Keratinocyte (primary cell): ENCODE measurements at regions not wholly inside any gene's neighbourhood (a gene's known extent, or its start where the extent isn't known, plus 50 kb on each side); places are given as distances from the start of the nearest gene placed in this dataset.

Experiments used
- DNase-seq: peaks from one replicate; pipeline ENCODE4 v3.0.0-alpha.2; 2011; ENCODE audit warnings: low read depth, missing footprints, low spot score
- FAIRE-seq: peaks from 2 replicates; lab custom pipeline; 2011; peaks lifted over from hg19 to GRCh38; lab: Jason Lieb, UNC
- H2AFZ ChIP-seq: 2 replicates; pipeline ENCODE4 v1.6.0; 2012; ENCODE audit warnings: low read length, control low read depth, inconsistent platforms; ENCODE audit not compliant: control insufficient read depth
- H3K27ac ChIP-seq: 2 replicates; pipeline ENCODE4 v1.5.1; 2011; ENCODE audit warnings: low read length; ENCODE audit not compliant: control insufficient read depth, insufficient read depth
- H3K27me3 ChIP-seq: 3 replicates; pipeline ENCODE4 v1.6.0; 2011; ENCODE audit warnings: low read length; ENCODE audit not compliant: control insufficient read depth, insufficient read depth; ENCODE audit errors: extremely low read depth
- H3K36me3 ChIP-seq, 2 experiments: 2 replicates in 1 of 2; 3 replicates in 1 of 2; pipeline ENCODE4 v1.5.1; 2011; ENCODE audit warnings: low read length in 2 of 2, mild to moderate bottlenecking in 1 of 2; ENCODE audit not compliant: control insufficient read depth in 2 of 2, insufficient read depth in 2 of 2; ENCODE audit errors: extremely low read depth in 1 of 2
- H3K4me1 ChIP-seq: 3 replicates; pipeline ENCODE4 v1.5.1; 2011; ENCODE audit warnings: low read length; ENCODE audit not compliant: control insufficient read depth, insufficient read depth; ENCODE audit errors: extremely low read depth
- H3K4me2 ChIP-seq: 3 replicates; pipeline ENCODE4 v1.6.0; 2011; ENCODE audit warnings: low read depth, low read length; ENCODE audit not compliant: control insufficient read depth, insufficient read depth; ENCODE audit errors: extremely low read depth
- H3K4me3 ChIP-seq, 3 experiments: fragments of 200-600 bp in 1 of 3; sonication (generic) in 1 of 3; 2 replicates in 2 of 3; 3 replicates in 1 of 3; pipeline ENCODE4 v1.5.1; 2011 to 2016; ENCODE audit warnings: low read length in 3 of 3, mild to moderate bottlenecking in 3 of 3, control low read depth in 2 of 3, inconsistent platforms in 1 of 3, low read depth in 1 of 3, mixed read lengths in 1 of 3, mixed run types in 1 of 3, moderate library complexity in 1 of 3; ENCODE audit not compliant: control insufficient read depth in 2 of 3, insufficient read depth in 2 of 3; ENCODE audit errors: extremely low read depth in 1 of 3
- H3K79me2 ChIP-seq: 2 replicates; pipeline ENCODE4 v1.6.0; 2012; ENCODE audit warnings: low read length; ENCODE audit not compliant: control insufficient read depth, insufficient read depth
- H3K9ac ChIP-seq: 3 replicates; pipeline ENCODE4 v1.6.0; 2011; ENCODE audit warnings: low read length; ENCODE audit not compliant: control insufficient read depth, insufficient read depth; ENCODE audit errors: extremely low read depth
- H3K9me1 ChIP-seq: 3 replicates; pipeline ENCODE4 v1.6.0; 2011; ENCODE audit warnings: low read length; ENCODE audit not compliant: control insufficient read depth, insufficient read depth; ENCODE audit errors: extremely low read depth
- H3K9me3 ChIP-seq: 2 replicates; pipeline ENCODE4 v1.5.1; 2012; ENCODE audit warnings: low read depth, low read length; ENCODE audit not compliant: control insufficient read depth
- H4K20me1 ChIP-seq: 3 replicates; pipeline ENCODE4 v1.6.0; 2011; ENCODE audit warnings: low read length; ENCODE audit not compliant: control insufficient read depth, insufficient read depth; ENCODE audit errors: extremely low read depth
- EZH2 ChIP-seq: IDR thresholded peaks from one replicate; pipeline ENCODE4 v1.6.1; 2012; ENCODE audit warnings: inconsistent platforms, mild to moderate bottlenecking, low read length, moderate library complexity
- dilution Hi-C: fragments of 300-500 bp; cut with MboI; formaldehyde crosslinking; loops from one replicate; pipeline ENCODE4 v1.7.0; 2020; ENCODE audit warnings: low sequenced_read_pairs; ENCODE audit not compliant: extremely low pct_ligation_motif_present
- TF ChIP-seq, protein P1 (sequence below), 3 experiments: IDR thresholded peaks in 1 of 3; conservative IDR thresholded peaks in 1 of 3; optimal IDR thresholded peaks in 1 of 3; 2 replicates in 2 of 3; 3 replicates in 1 of 3; pipeline versions ENCODE3 to v1.5.1; 2011; ENCODE audit warnings: low read length in 3 of 3, mild to moderate bottlenecking in 3 of 3, moderate library complexity in 2 of 3, control low read depth in 1 of 3, inconsistent platforms in 1 of 3; ENCODE audit not compliant: insufficient read depth in 2 of 3; ENCODE audit errors: extremely low read depth in 1 of 3

DNA sequence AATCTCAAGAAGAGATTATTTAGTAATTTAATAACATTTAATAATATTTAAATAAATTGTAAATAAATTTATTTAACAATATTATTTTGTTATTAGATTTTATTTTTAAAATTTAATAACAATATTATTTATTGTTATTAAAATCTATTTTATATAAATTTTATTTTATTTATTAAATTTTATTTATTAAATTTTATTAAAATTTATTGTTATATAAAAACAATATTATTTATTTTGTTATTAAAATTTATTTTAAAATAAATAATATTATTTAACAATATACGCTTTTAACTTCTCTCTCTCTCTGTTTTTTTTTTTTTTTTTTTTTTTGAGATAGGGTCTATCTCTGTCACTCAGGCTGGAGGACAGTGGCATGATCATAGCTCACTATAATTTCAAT, 347.1 kb upstream of the LRRC7 start:
- no peaks in the 10 kb centered on the region for H3K9me3 ChIP-seq
- dilution Hi-C loops, result no loop called here
- DNase-seq, result no peak
- no peak overlapping the region for H3K4me3 ChIP-seq
- no peak overlapping the region for H3K27ac ChIP-seq
- no peaks in the 10 kb centered on the region for H3K4me1 ChIP-seq
- TF ChIP-seq EZH2, result no peak
- TF ChIP-seq, protein P1, sequence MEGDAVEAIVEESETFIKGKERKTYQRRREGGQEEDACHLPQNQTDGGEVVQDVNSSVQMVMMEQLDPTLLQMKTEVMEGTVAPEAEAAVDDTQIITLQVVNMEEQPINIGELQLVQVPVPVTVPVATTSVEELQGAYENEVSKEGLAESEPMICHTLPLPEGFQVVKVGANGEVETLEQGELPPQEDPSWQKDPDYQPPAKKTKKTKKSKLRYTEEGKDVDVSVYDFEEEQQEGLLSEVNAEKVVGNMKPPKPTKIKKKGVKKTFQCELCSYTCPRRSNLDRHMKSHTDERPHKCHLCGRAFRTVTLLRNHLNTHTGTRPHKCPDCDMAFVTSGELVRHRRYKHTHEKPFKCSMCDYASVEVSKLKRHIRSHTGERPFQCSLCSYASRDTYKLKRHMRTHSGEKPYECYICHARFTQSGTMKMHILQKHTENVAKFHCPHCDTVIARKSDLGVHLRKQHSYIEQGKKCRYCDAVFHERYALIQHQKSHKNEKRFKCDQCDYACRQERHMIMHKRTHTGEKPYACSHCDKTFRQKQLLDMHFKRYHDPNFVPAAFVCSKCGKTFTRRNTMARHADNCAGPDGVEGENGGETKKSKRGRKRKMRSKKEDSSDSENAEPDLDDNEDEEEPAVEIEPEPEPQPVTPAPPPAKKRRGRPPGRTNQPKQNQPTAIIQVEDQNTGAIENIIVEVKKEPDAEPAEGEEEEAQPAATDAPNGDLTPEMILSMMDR (optimal IDR thresholded peaks at IDR 0.05 in 1 of 3, IDR thresholded peaks at IDR 0.05 in 1 of 3, conservative IDR thresholded peaks at IDR 0.05 in 1 of 3; ENCODE audit: extremely low read depth in 1 of 3, insufficient read depth in 2 of 3, low read length in 3 of 3), result no peak
- no peaks in the 10 kb centered on the region for H3K36me3 ChIP-seq
- no peak overlapping the region for H2AFZ ChIP-seq
- FAIRE-seq, result no peak
- no peaks in the 10 kb centered on the region for H3K27me3 ChIP-seq
- H3K9me1 ChIP-seq, result no peaks in the 10 kb centered on the region
- H3K79me2 ChIP-seq, result no peaks in the 10 kb centered on the region
- no peak overlapping the region for H3K4me2 ChIP-seq
- H4K20me1 ChIP-seq, result no peaks in the 10 kb centered on the region
- no peak overlapping the region for H3K9ac ChIP-seq

DNA sequence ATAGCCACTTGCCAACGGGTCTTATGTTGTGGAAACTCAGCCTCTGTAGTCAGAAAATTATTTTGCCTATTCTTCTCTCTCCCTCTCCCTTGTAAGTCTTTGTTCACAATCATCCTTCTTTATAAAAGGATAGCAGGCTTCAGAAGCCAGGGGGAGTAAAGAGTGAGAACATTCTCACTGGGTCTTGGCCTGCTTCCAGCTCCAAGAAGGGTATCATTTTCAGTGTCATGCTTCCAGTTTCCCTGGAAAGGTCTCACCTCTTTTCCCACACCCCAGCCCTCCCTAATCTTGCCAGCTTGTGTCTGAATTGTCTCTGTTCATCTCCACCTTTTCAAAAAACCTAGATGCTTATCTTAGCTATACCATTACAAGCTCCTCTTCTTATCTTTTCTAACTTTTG, 346.2 kb upstream of the LRRC7 start:
- dilution Hi-C loops, result no loop called here
- no peaks in the 10 kb centered on the region for H3K4me1 ChIP-seq
- no peaks in the 10 kb centered on the region for H3K9me1 ChIP-seq
- no peak overlapping the region for H2AFZ ChIP-seq
- H3K27ac ChIP-seq, result no peak overlapping the region
- H3K9me3 ChIP-seq, result no peaks in the 10 kb centered on the region
- TF ChIP-seq, protein P1 (optimal IDR thresholded peaks at IDR 0.05 in 1 of 3, IDR thresholded peaks at IDR 0.05 in 1 of 3, conservative IDR thresholded peaks at IDR 0.05 in 1 of 3; ENCODE audit: extremely low read depth in 1 of 3, insufficient read depth in 2 of 3, low read length in 3 of 3), result no peak
- no peak for TF ChIP-seq EZH2
- H3K36me3 ChIP-seq, result no peaks in the 10 kb centered on the region
- H4K20me1 ChIP-seq, result no peaks in the 10 kb centered on the region
- no peak for DNase-seq
- H3K79me2 ChIP-seq, result no peaks in the 10 kb centered on the region
- no peak overlapping the region for H3K9ac ChIP-seq
- no peak overlapping the region for H3K4me3 ChIP-seq
- FAIRE-seq, result no peak
- H3K4me2 ChIP-seq, result no peak overlapping the region
- no peaks in the 10 kb centered on the region for H3K27me3 ChIP-seq
